Heart left ventricle (tissue), 16 donors: ENCODE measurements at regions not wholly inside any gene's neighbourhood (a gene's known extent, or its start where the extent isn't known, plus 50 kb on each side); places are given as distances from the start of the nearest gene placed in this dataset.

Experiments used
- ATAC-seq, 4 donors: fragments of 200-7000 bp; cut with Tn5 transposase; one replicate each; pipeline ENCODE4 v1.9.1; 2020 to 2022; ENCODE audit warnings: moderate library complexity in 4 of 4, mild to moderate bottlenecking in 3 of 4, moderate number of reproducible peaks in 1 of 4
- DNase-seq, 5 donors: peaks; one replicate each; pipeline ENCODE4 v3.0.0-alpha.2; 2020
- H3K27ac ChIP-seq, 12 donors: fragments of 200-600 bp; sonication (generic) in 4 of 12; one replicate each; pipeline versions ENCODE4 v1.5.0 to v1.8.0; 2016 to 2022; ENCODE audit warnings: mild to moderate bottlenecking in 2 of 12
- H3K27me3 ChIP-seq, 9 donors: fragments of 200-600 bp; sonication (generic) in 2 of 9; one replicate each; pipeline versions ENCODE4 v1.5.1 to v1.8.0; 2016 to 2022; ENCODE audit warnings: mild to moderate bottlenecking in 3 of 9
- H3K36me3 ChIP-seq, 9 donors: fragments of 200-600 bp; sonication (generic) in 2 of 9; one replicate each; pipeline versions ENCODE4 v1.5.0 to v1.8.0; 2018 to 2022; ENCODE audit warnings: mild to moderate bottlenecking in 2 of 9
- H3K4me1 ChIP-seq, 12 donors: fragments of 200-600 bp; sonication (generic) in 4 of 12; one replicate each; pipeline versions ENCODE4 v1.5.0 to v1.8.0; 2016 to 2022; ENCODE audit warnings: mild to moderate bottlenecking in 3 of 12
- H3K4me3 ChIP-seq, 12 donors: fragments of 200-600 bp; sonication (generic) in 4 of 12; one replicate each; pipeline versions ENCODE4 v1.5.0 to v1.8.0; 2017 to 2022; ENCODE audit warnings: mild to moderate bottlenecking in 9 of 12, moderate library complexity in 4 of 12
- H3K9me3 ChIP-seq, 12 donors: fragments of 200-600 bp; sonication (generic) in 4 of 12; one replicate each; pipeline versions ENCODE4 v1.5.0 to v1.8.0; 2016 to 2022; ENCODE audit warnings: mild to moderate bottlenecking in 1 of 12
- CTCF ChIP-seq, 12 donors: fragments of 200-600 bp; sonication (generic) in 4 of 12; IDR thresholded peaks; one replicate each; pipeline versions ENCODE4 v1.5.0 to v1.8.0; 2018 to 2022; ENCODE audit warnings: antibody characterized with exemption in 12 of 12, mild to moderate bottlenecking in 5 of 12
- POLR2A ChIP-seq, 2 donors: fragments of 450-650 bp; IDR thresholded peaks; one replicate each; pipeline ENCODE4 v1.6.1; 2017; ENCODE audit warnings: antibody characterized with exemption in 2 of 2, mild to moderate bottlenecking in 2 of 2, moderate library complexity in 2 of 2
- WGBS, 4 donors: extraction: QIAGEN DNeasy Blood & Tissue Kit in 2 of 4; methylation state at CpG; one replicate each; pipeline versions ENCODE4 v1.1.5 to v1.1.7; 2013 to 2018; 5-methylcytosine and 5-hydroxymethylcytosine counted together
- intact Hi-C, 10 donors: fragments of 100-400 bp; cut with DNase I; formaldehyde crosslinking; loops; one replicate each; pipeline versions ENCODE4 v1.11.1 to v1.14.2; 2022
- donor health status: ischemic (EF 13 %, LVEDD 7.1; RV severe dilation, severe dysfunction).
- donor health status: healthy with polysubstance abuse.
- donor health status: DM: no; HTN: yes; CAD: no.
- donor health status: DM: no; HTN: no; CAD: no.
- donor health status: ischemic (EF 25% LVEDD 6.9; RV normal size, moderate dysfunction).
- donor health status: ischemic (EF 25% LVEDD 5.7; RV mildly dilated, moderate dysfunction).
- donor health status: healthy.
- donor health status: DM: yes; HTN: yes; CAD: no.
- donor health status: ischemic (EF 35%, LVEDD 5.7; RV mildly dilated, moderate dysfunction).
- donor health status: nonischemic (EF 11% LVEDD 7.7; RV severe dilation, severe dysfunction).
- donor health status: DM: yes; HTN: yes; CAD: no.
- donor health status: PGD.
- donor health status: ischemic (EF 29% LVEDD 5.4; RV normal size, mild dysfunction).
- donor health status: nonischemic (EF 23%, LVEDD 6.1; RV moderate dilation, normal function).

- no peak for DNase-seq
- Histone ChIP-seq H3K27ac (peak overlapping the region in 6 of 12 donors; percentile 9 to 59 (median 42)), H3K4me3 (peak overlapping the region in 9 of 12 donors; percentile 17 to 46 (median 32)), H3K36me3 (no peaks in the 10 kb centered on the region), H3K27me3 (peaks cover 0 to 4% (median 0%) of the 10 kb centered on the region in 9 donors), H3K9me3 (no peaks in the 10 kb centered on the region), H3K4me1 (no peaks in the 10 kb centered on the region)
- intact Hi-C loops: no loop called here
- WGBS, 4 donors: 57 to 69% (median 64%) methylated on average over 4 of the region's 4 CpGs
- no peak for ATAC-seq
- TF ChIP-seq CTCF (IDR thresholded peaks at IDR 0.05) (no peak), POLR2A (IDR thresholded peaks at IDR 0.05) (no peak)
These were observed 88.0 kb downstream of the SLC10A2 start for GRCh38 chr13:102978168-102978567.

GRCh38 chr13:102977471-102977870, 88.7 kb downstream of the SLC10A2 start:
- H3K27ac ChIP-seq: peak overlapping the region in 7 of 12 donors; percentile 9 to 59 (median 41)

GRCh38 chr13:102974317-102975087, 91.7 kb downstream of the SLC10A2 start:
- no peak for TF ChIP-seq POLR2A (IDR thresholded peaks at IDR 0.05)
- TF ChIP-seq CTCF (IDR thresholded peaks at IDR 0.05): no peak
- DNase-seq (no peak), ATAC-seq (no peak)
- peaks cover 0 to 4% (median 0%) of the 10 kb centered on the region in 9 donors for H3K27me3 ChIP-seq
- no peak overlapping the region for H3K4me3 ChIP-seq
- no peaks in the 10 kb centered on the region for H3K9me3 ChIP-seq
- no peak overlapping the region for H3K27ac ChIP-seq
- WGBS, 4 donors: 66 to 74% (median 69%) methylated on average over 8 of the region's 8 CpGs
- no peaks in the 10 kb centered on the region for H3K4me1 ChIP-seq
- no peaks in the 10 kb centered on the region for H3K36me3 ChIP-seq
- intact Hi-C loops: no loop called here

More at GRCh38 chr13:102977471-102977870, 88.7 kb downstream of the SLC10A2 start:
- intact Hi-C loops: no loop called here
- no peaks in the 10 kb centered on the region for H3K36me3 ChIP-seq
- H3K4me1 ChIP-seq: no peaks in the 10 kb centered on the region
- H3K4me3 ChIP-seq: peak overlapping the region in 9 of 12 donors; percentile 17 to 46 (median 32)
- H3K27me3 ChIP-seq: peaks cover 0 to 4% (median 0%) of the 10 kb centered on the region in 9 donors
- H3K9me3 ChIP-seq: no peaks in the 10 kb centered on the region
- no peak for ATAC-seq
- WGBS, 4 donors: 55 to 74% (median 63%) methylated on average over 2 of the region's 2 CpGs
- TF ChIP-seq CTCF (IDR thresholded peaks at IDR 0.05) (no peak), POLR2A (IDR thresholded peaks at IDR 0.05) (no peak)
- DNase-seq: no peak

GRCh38 chr13:102972191-102972590, 94.0 kb downstream of the SLC10A2 start:
- Histone ChIP-seq H3K27me3 (peaks cover 0 to 4% (median 0%) of the 10 kb centered on the region in 9 donors), H3K4me1 (no peaks in the 10 kb centered on the region), H3K9me3 (no peaks in the 10 kb centered on the region), H3K27ac (no peak overlapping the region), H3K36me3 (no peaks in the 10 kb centered on the region), H3K4me3 (no peak overlapping the region)
- intact Hi-C loops: no loop called here
- DNase-seq: no peak
- 88 to 98% (median 92%) methylated on average over 2 of the region's 2 CpGs for WGBS, 4 donors
- no peak for ATAC-seq
- no peak for TF ChIP-seq CTCF (IDR thresholded peaks at IDR 0.05)
- TF ChIP-seq POLR2A (IDR thresholded peaks at IDR 0.05): no peak
